ENCODE measurements at regions not wholly inside any gene's neighbourhood (a gene's known extent, or its start where the extent isn't known, plus 50 kb on each side); places are given as distances from the start of the nearest gene placed in this dataset.

- H3K9me2 ChIP-seq (replicated peaks; ENCODE audit: insufficient read depth, low read length) = no peaks in the 10 kb centered on the region
- no peaks in the 10 kb centered on the region for H3K9me3 ChIP-seq (ENCODE audit: low read length)
- H3K4me3 ChIP-seq (ENCODE audit: low read length) = no peak overlapping the region
- H3K27me3 ChIP-seq (ENCODE audit: low read length) = no peaks in the 10 kb centered on the region
- H3K79me2 ChIP-seq (ENCODE audit: low read length) = no peaks in the 10 kb centered on the region
- no peaks in the 10 kb centered on the region for H3K4me1 ChIP-seq (ENCODE audit: low read length)
- DNase-seq = no peak
- H2AFZ ChIP-seq (ENCODE audit: low read length) = no peak overlapping the region
- no peak overlapping the region for H3K27ac ChIP-seq (ENCODE audit: low read length)
- no peaks in the 10 kb centered on the region for H4K20me1 ChIP-seq (ENCODE audit: insufficient read depth, low read depth, low read length)
- H3K4me2 ChIP-seq (ENCODE audit: low read depth, low read length, poor library complexity, severe bottlenecking) = no peak overlapping the region
- H3K36me3 ChIP-seq (ENCODE audit: insufficient read depth, low read length) = no peaks in the 10 kb centered on the region; the same call in 1 of the 2 replicates
- H3K9ac ChIP-seq (ENCODE audit: low read length) = no peak overlapping the region
Measured at GRCh38 chr3:173255555-173255954, 114.5 kb upstream of the SPATA16 start.

- no peaks in the 10 kb centered on the region for H4K20me1 ChIP-seq (ENCODE audit: insufficient read depth, low read depth, low read length)
- H3K79me2 ChIP-seq (ENCODE audit: low read length) = no peaks in the 10 kb centered on the region
- no peak overlapping the region for H3K4me2 ChIP-seq (ENCODE audit: low read depth, low read length, poor library complexity, severe bottlenecking)
- no peaks in the 10 kb centered on the region for H3K9me2 ChIP-seq (replicated peaks; ENCODE audit: insufficient read depth, low read length)
- no peak overlapping the region for H2AFZ ChIP-seq (ENCODE audit: low read length)
- no peak overlapping the region for H3K27ac ChIP-seq (ENCODE audit: low read length)
- no peaks in the 10 kb centered on the region; the same call in 1 of the 2 replicates for H3K36me3 ChIP-seq (ENCODE audit: insufficient read depth, low read length)
- no peak overlapping the region for H3K9ac ChIP-seq (ENCODE audit: low read length)
- no peaks in the 10 kb centered on the region for H3K4me1 ChIP-seq (ENCODE audit: low read length)
- no peaks in the 10 kb centered on the region for H3K27me3 ChIP-seq (ENCODE audit: low read length)
- H3K4me3 ChIP-seq (ENCODE audit: low read length) = no peak overlapping the region
- H3K9me3 ChIP-seq (ENCODE audit: low read length) = no peaks in the 10 kb centered on the region
- no peak for DNase-seq
Measured at GRCh38 chr3:173253471-173253870, 112.4 kb upstream of the SPATA16 start.

GRCh38 chr3:173249457-173249856, 108.4 kb upstream of the SPATA16 start:
- Histone ChIP-seq H2AFZ (ENCODE audit: low read length) (no peak overlapping the region), H3K79me2 (ENCODE audit: low read length) (no peaks in the 10 kb centered on the region), H3K9me3 (ENCODE audit: low read length) (no peaks in the 10 kb centered on the region), H3K27me3 (ENCODE audit: low read length) (no peaks in the 10 kb centered on the region), H3K36me3 (ENCODE audit: insufficient read depth, low read length) (no peaks in the 10 kb centered on the region), H3K4me3 (ENCODE audit: low read length) (no peak overlapping the region), H3K9ac (ENCODE audit: low read length) (no peak overlapping the region), H3K9me2 (replicated peaks; ENCODE audit: insufficient read depth, low read length) (no peaks in the 10 kb centered on the region), H3K4me2 (ENCODE audit: low read depth, low read length, poor library complexity, severe bottlenecking) (no peak overlapping the region), H4K20me1 (ENCODE audit: insufficient read depth, low read depth, low read length) (no peaks in the 10 kb centered on the region), H3K27ac (ENCODE audit: low read length) (no peak overlapping the region), H3K4me1 (ENCODE audit: low read length) (no peaks in the 10 kb centered on the region)
- no peak for DNase-seq

- H3K27me3 ChIP-seq (ENCODE audit: low read length) = no peaks in the 10 kb centered on the region
- H3K9me3 ChIP-seq (ENCODE audit: low read length) = peaks cover 12% of the 10 kb centered on the region
- no peak overlapping the region for H2AFZ ChIP-seq (ENCODE audit: low read length)
- H3K9me2 ChIP-seq (replicated peaks; ENCODE audit: insufficient read depth, low read length) = no peaks in the 10 kb centered on the region; the same call in 1 of the 2 replicates
- no peak overlapping the region for H3K9ac ChIP-seq (ENCODE audit: low read length)
- no peak for DNase-seq
- no peak overlapping the region for H3K27ac ChIP-seq (ENCODE audit: low read length)
- no peaks in the 10 kb centered on the region for H3K79me2 ChIP-seq (ENCODE audit: low read length)
- no peak overlapping the region for H3K4me3 ChIP-seq (ENCODE audit: low read length)
- no peaks in the 10 kb centered on the region for H4K20me1 ChIP-seq (ENCODE audit: insufficient read depth, low read depth, low read length)
- no peak overlapping the region for H3K4me2 ChIP-seq (ENCODE audit: low read depth, low read length, poor library complexity, severe bottlenecking)
- no peaks in the 10 kb centered on the region for H3K36me3 ChIP-seq (ENCODE audit: insufficient read depth, low read length)
- no peaks in the 10 kb centered on the region for H3K4me1 ChIP-seq (ENCODE audit: low read length)
Measured at GRCh38 chr3:173241727-173242126, 100.7 kb upstream of the SPATA16 start.

GRCh38 chr3:173238091-173238490, 97.1 kb upstream of the SPATA16 start:
- Histone ChIP-seq H3K79me2 (ENCODE audit: low read length) (no peaks in the 10 kb centered on the region), H3K27me3 (ENCODE audit: low read length) (no peaks in the 10 kb centered on the region), H4K20me1 (ENCODE audit: insufficient read depth, low read depth, low read length) (no peaks in the 10 kb centered on the region), H3K9me2 (replicated peaks; ENCODE audit: insufficient read depth, low read length) (no peaks in the 10 kb centered on the region; the same call in 1 of the 2 replicates), H3K27ac (ENCODE audit: low read length) (no peak overlapping the region), H2AFZ (ENCODE audit: low read length) (no peak overlapping the region), H3K4me3 (ENCODE audit: low read length) (no peak overlapping the region), H3K4me1 (ENCODE audit: low read length) (no peaks in the 10 kb centered on the region), H3K36me3 (ENCODE audit: insufficient read depth, low read length) (no peaks in the 10 kb centered on the region), H3K9me3 (ENCODE audit: low read length) (peaks cover 6% of the 10 kb centered on the region; the same call in 1 of the 2 replicates), H3K9ac (ENCODE audit: low read length) (no peak overlapping the region), H3K4me2 (ENCODE audit: low read depth, low read length, poor library complexity, severe bottlenecking) (no peak overlapping the region)
- no peak for DNase-seq

- H3K9me3 ChIP-seq (ENCODE audit: low read length) = peaks cover 4% of the 10 kb centered on the region; the same call in 1 of the 2 replicates
- no peak overlapping the region for H3K9ac ChIP-seq (ENCODE audit: low read length)
- DNase-seq = no peak
- H3K79me2 ChIP-seq (ENCODE audit: low read length) = no peaks in the 10 kb centered on the region
- H3K4me1 ChIP-seq (ENCODE audit: low read length) = no peaks in the 10 kb centered on the region
- H4K20me1 ChIP-seq (ENCODE audit: insufficient read depth, low read depth, low read length) = no peaks in the 10 kb centered on the region
- no peaks in the 10 kb centered on the region for H3K27me3 ChIP-seq (ENCODE audit: low read length)
- no peak overlapping the region for H3K27ac ChIP-seq (ENCODE audit: low read length)
- H3K4me2 ChIP-seq (ENCODE audit: low read depth, low read length, poor library complexity, severe bottlenecking) = no peak overlapping the region
- H3K9me2 ChIP-seq (replicated peaks; ENCODE audit: insufficient read depth, low read length) = no peaks in the 10 kb centered on the region
- no peak overlapping the region for H2AFZ ChIP-seq (ENCODE audit: low read length)
- no peaks in the 10 kb centered on the region for H3K36me3 ChIP-seq (ENCODE audit: insufficient read depth, low read length)
- no peak overlapping the region for H3K4me3 ChIP-seq (ENCODE audit: low read length)
Measured at GRCh38 chr3:173225351-173225750, 84.3 kb upstream of the SPATA16 start.

- no peak overlapping the region for H3K9ac ChIP-seq (ENCODE audit: low read length)
- no peak overlapping the region for H3K4me2 ChIP-seq (ENCODE audit: low read depth, low read length, poor library complexity, severe bottlenecking)
- H3K9me2 ChIP-seq (replicated peaks; ENCODE audit: insufficient read depth, low read length) = no peaks in the 10 kb centered on the region
- no peaks in the 10 kb centered on the region for H4K20me1 ChIP-seq (ENCODE audit: insufficient read depth, low read depth, low read length)
- no peaks in the 10 kb centered on the region for H3K4me1 ChIP-seq (ENCODE audit: low read length)
- H3K36me3 ChIP-seq (ENCODE audit: insufficient read depth, low read length) = no peaks in the 10 kb centered on the region
- no peak overlapping the region for H3K4me3 ChIP-seq (ENCODE audit: low read length)
- H3K79me2 ChIP-seq (ENCODE audit: low read length) = no peaks in the 10 kb centered on the region
- H3K9me3 ChIP-seq (ENCODE audit: low read length) = no peaks in the 10 kb centered on the region
- DNase-seq = no peak
- H2AFZ ChIP-seq (ENCODE audit: low read length) = no peak overlapping the region
- no peaks in the 10 kb centered on the region for H3K27me3 ChIP-seq (ENCODE audit: low read length)
- H3K27ac ChIP-seq (ENCODE audit: low read length) = no peak overlapping the region
Measured at GRCh38 chr3:173221010-173221409, 80.0 kb upstream of the SPATA16 start.

- H3K79me2 ChIP-seq (ENCODE audit: low read length) = no peaks in the 10 kb centered on the region
- no peaks in the 10 kb centered on the region for H3K4me1 ChIP-seq (ENCODE audit: low read length)
- H3K9me3 ChIP-seq (ENCODE audit: low read length) = no peaks in the 10 kb centered on the region
- H4K20me1 ChIP-seq (ENCODE audit: insufficient read depth, low read depth, low read length) = no peaks in the 10 kb centered on the region
- H3K27me3 ChIP-seq (ENCODE audit: low read length) = no peaks in the 10 kb centered on the region
- H2AFZ ChIP-seq (ENCODE audit: low read length) = no peak overlapping the region
- H3K4me2 ChIP-seq (ENCODE audit: low read depth, low read length, poor library complexity, severe bottlenecking) = no peak overlapping the region
- no peak overlapping the region for H3K27ac ChIP-seq (ENCODE audit: low read length)
- H3K9me2 ChIP-seq (replicated peaks; ENCODE audit: insufficient read depth, low read length) = no peaks in the 10 kb centered on the region
- H3K36me3 ChIP-seq (ENCODE audit: insufficient read depth, low read length) = no peaks in the 10 kb centered on the region
- H3K9ac ChIP-seq (ENCODE audit: low read length) = no peak overlapping the region
- DNase-seq = no peak
- no peak overlapping the region for H3K4me3 ChIP-seq (ENCODE audit: low read length)
Measured at GRCh38 chr3:173217127-173217526, 76.1 kb upstream of the SPATA16 start.

- Histone ChIP-seq H3K27me3 (ENCODE audit: low read length) (no peaks in the 10 kb centered on the region), H2AFZ (ENCODE audit: low read length) (no peak overlapping the region), H3K36me3 (ENCODE audit: insufficient read depth, low read length) (no peaks in the 10 kb centered on the region), H3K9me3 (ENCODE audit: low read length) (no peaks in the 10 kb centered on the region), H3K27ac (ENCODE audit: low read length) (no peak overlapping the region), H4K20me1 (ENCODE audit: insufficient read depth, low read depth, low read length) (no peaks in the 10 kb centered on the region), H3K4me1 (ENCODE audit: low read length) (no peaks in the 10 kb centered on the region), H3K9me2 (replicated peaks; ENCODE audit: insufficient read depth, low read length) (no peaks in the 10 kb centered on the region), H3K79me2 (ENCODE audit: low read length) (no peaks in the 10 kb centered on the region), H3K4me3 (ENCODE audit: low read length) (no peak overlapping the region), H3K4me2 (ENCODE audit: low read depth, low read length, poor library complexity, severe bottlenecking) (no peak overlapping the region), H3K9ac (ENCODE audit: low read length) (no peak overlapping the region)
- no peak for DNase-seq
Measured at GRCh38 chr3:173216063-173216462, 75.0 kb upstream of the SPATA16 start.

All from Karpas-422 (cell line).